ENCODE measurements at regions not wholly inside any gene's neighbourhood (a gene's known extent, or its start where the extent isn't known, plus 50 kb on each side); places are given as distances from the start of the nearest gene placed in this dataset.
A peak's percentile ranks its signal among the peaks of the same experiment; 100 is the strongest.

DNA sequence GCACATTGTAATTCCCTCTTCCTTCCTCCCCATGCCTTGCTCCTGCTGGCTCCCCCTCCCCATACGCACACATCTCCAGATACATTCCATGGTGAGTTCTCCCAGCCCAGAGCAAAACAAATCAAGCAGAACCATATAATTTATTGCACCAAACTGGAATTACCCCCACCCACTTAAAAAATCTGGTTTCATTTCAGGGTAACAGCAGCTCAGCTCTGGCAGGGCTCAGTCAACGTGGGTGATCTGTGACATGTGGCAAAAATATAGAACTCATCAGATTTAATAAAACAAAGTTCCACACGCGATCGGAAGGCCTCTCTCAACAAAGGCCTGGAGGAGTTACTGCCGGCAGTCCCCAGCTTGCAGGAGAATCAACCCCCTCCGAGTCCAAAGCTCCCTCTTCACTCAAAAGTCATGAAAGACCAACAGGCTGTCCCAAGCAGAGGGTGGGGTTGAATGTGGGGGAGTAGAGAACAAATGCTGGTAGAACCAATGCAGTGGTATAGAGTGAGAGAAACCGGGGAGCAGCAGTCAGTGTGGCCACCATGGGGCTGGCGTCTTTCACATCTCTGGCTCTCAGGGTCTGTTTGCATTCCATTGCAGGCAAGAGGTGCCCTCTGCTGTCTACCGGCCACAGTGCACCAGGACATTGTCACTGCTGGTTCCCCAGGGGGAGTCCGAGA, 323.3 kb upstream of the NT5E start (continued):
- no peak for TF ChIP-seq DMBX1 (CRISPR knock-in tag; IDR thresholded peaks at IDR 0.05; ENCODE audit: borderline replicate concordance)
- TF ChIP-seq CTBP1 (IDR thresholded peaks at IDR 0.05; ENCODE audit: borderline replicate concordance) = 0 out of 2 replicates have a peak, but pooled peaks have one; percentile 28
- TF ChIP-seq ZNF584 (CRISPR knock-in tag; IDR thresholded peaks at IDR 0.05; ENCODE audit: low read depth) = no peak
- no peak for TF ChIP-seq FOS (IDR thresholded peaks at IDR 0.05; ENCODE audit: extremely low read depth, insufficient read length)
- TF ChIP-seq TEAD1 (CRISPR knock-in tag; IDR thresholded peaks at IDR 0.05) = no peak
- no peak for TF ChIP-seq GTF2F1 (IDR thresholded peaks at IDR 0.05; ENCODE audit: low read depth, low read length)
- no peak for TF ChIP-seq CSDE1 (IDR thresholded peaks at IDR 0.05)
- TF ChIP-seq ESRRB (CRISPR knock-in tag; IDR thresholded peaks at IDR 0.05; ENCODE audit: borderline replicate concordance) = no peak
- peak in 1 of 2 experiments; percentile 52; a peak in 2 of 4 replicates for TF ChIP-seq RCOR1 (IDR thresholded peaks at IDR 0.05; ENCODE audit: borderline replicate concordance in 1 of 2, low read depth in 2 of 2, low read length in 2 of 2)
- TF ChIP-seq, protein P1, sequence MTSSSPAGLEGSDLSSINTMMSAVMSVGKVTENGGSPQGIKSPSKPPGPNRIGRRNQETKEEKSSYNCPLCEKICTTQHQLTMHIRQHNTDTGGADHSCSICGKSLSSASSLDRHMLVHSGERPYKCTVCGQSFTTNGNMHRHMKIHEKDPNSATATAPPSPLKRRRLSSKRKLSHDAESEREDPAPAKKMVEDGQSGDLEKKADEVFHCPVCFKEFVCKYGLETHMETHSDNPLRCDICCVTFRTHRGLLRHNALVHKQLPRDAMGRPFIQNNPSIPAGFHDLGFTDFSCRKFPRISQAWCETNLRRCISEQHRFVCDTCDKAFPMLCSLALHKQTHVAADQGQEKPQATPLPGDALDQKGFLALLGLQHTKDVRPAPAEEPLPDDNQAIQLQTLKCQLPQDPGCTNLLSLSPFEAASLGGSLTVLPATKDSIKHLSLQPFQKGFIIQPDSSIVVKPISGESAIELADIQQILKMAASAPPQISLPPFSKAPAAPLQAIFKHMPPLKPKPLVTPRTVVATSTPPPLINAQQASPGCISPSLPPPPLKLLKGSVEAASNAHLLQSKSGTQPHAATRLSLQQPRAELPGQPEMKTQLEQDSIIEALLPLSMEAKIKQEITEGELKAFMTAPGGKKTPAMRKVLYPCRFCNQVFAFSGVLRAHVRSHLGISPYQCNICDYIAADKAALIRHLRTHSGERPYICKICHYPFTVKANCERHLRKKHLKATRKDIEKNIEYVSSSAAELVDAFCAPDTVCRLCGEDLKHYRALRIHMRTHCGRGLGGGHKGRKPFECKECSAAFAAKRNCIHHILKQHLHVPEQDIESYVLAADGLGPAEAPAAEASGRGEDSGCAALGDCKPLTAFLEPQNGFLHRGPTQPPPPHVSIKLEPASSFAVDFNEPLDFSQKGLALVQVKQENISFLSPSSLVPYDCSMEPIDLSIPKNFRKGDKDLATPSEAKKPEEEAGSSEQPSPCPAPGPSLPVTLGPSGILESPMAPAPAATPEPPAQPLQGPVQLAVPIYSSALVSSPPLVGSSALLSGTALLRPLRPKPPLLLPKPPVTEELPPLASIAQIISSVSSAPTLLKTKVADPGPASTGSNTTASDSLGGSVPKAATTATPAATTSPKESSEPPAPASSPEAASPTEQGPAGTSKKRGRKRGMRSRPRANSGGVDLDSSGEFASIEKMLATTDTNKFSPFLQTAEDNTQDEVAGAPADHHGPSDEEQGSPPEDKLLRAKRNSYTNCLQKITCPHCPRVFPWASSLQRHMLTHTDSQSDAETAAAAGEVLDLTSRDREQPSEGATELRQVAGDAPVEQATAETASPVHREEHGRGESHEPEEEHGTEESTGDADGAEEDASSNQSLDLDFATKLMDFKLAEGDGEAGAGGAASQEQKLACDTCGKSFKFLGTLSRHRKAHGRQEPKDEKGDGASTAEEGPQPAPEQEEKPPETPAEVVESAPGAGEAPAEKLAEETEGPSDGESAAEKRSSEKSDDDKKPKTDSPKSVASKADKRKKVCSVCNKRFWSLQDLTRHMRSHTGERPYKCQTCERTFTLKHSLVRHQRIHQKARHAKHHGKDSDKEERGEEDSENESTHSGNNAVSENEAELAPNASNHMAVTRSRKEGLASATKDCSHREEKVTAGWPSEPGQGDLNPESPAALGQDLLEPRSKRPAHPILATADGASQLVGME (CRISPR knock-in tag; IDR thresholded peaks at IDR 0.05) = no peak
- peak in 1 of 2 experiments; percentile 22; a peak in 1 of 4 replicates for TF ChIP-seq MAZ (CRISPR knock-in tag; conservative IDR thresholded peaks at IDR 0.05 in 1 of 2, IDR thresholded peaks at IDR 0.05 in 1 of 2)
- TF ChIP-seq CBX1 (IDR thresholded peaks at IDR 0.05; ENCODE audit: low read depth) = no peak

Data from K562 (cell line).